H1 (cell line): ENCODE measurements at regions not wholly inside any gene's neighbourhood (a gene's known extent, or its start where the extent isn't known, plus 50 kb on each side); places are given as distances from the start of the nearest gene placed in this dataset.

Experiments
- CTCF ChIA-PET: fragments of 300-600 bp; sonication (Branson Sonifier 250); formaldehyde crosslinking; loops from one replicate; lab custom pipeline; 2021; ENCODE audit not compliant: partially characterized antibody; lab: Charles Lee
- POLR2A ChIA-PET: fragments of 300-600 bp; sonication (Branson Sonifier 250); formaldehyde crosslinking; loops from one replicate; lab custom pipeline; 2021; ENCODE audit warnings: inconsistent platforms; ENCODE audit not compliant: partially characterized antibody; lab: Charles Lee
- DNase-seq, 2 experiments: peaks; one replicate each; pipeline versions ENCODE4 v3.0.0 to v3.0.0-alpha.2; 2010 to 2022; ENCODE audit warnings: low spot score in 2 of 2, low read depth in 1 of 2, mixed read lengths in 1 of 2
- FAIRE-seq: peaks from 2 replicates; lab custom pipeline; 2011; peaks lifted over from hg19 to GRCh38; lab: Jason Lieb, UNC
- H2AFZ ChIP-seq: 2 replicates; pipeline ENCODE4 v1.8.1; 2012; ENCODE audit warnings: low read length, inconsistent platforms
- H2AK5ac ChIP-seq: 2 replicates; pipeline ENCODE4 v1.6.1; 2013; ENCODE audit warnings: low read depth, low read length
- H2BK120ac ChIP-seq: replicated peaks from 2 replicates; pipeline ENCODE3; 2013; ENCODE audit warnings: low read depth, low read length, inconsistent platforms
- H2BK12ac ChIP-seq: 2 replicates; pipeline ENCODE4 v1.6.1; 2013; ENCODE audit warnings: low read depth, low read length
- H2BK15ac ChIP-seq: 2 replicates; pipeline ENCODE4 v1.6.1; 2013; ENCODE audit warnings: low read length
- H2BK20ac ChIP-seq: 2 replicates; pipeline ENCODE4 v1.6.1; 2013; ENCODE audit warnings: low read length
- H2BK5ac ChIP-seq: 2 replicates; pipeline ENCODE4 v1.6.1; 2013; ENCODE audit warnings: low read depth, low read length
- H3K14ac ChIP-seq: 2 replicates; pipeline ENCODE4 v1.6.1; 2013; ENCODE audit warnings: inconsistent platforms; ENCODE audit not compliant: insufficient read length
- H3K18ac ChIP-seq: 2 replicates; pipeline ENCODE4 v1.6.1; 2013; ENCODE audit warnings: low read length; ENCODE audit errors: extremely low read depth
- H3K23ac ChIP-seq: 2 replicates; pipeline ENCODE4 v1.6.1; 2013; ENCODE audit warnings: inconsistent platforms; ENCODE audit not compliant: insufficient read length
- H3K23me2 ChIP-seq: 2 replicates; pipeline ENCODE4 v1.6.1; 2013; ENCODE audit warnings: low read depth, low read length
- H3K27ac ChIP-seq: 2 replicates; pipeline ENCODE4 v1.6.1; 2011; ENCODE audit warnings: low read depth, low read length, inconsistent platforms
- H3K27me3 ChIP-seq, 4 experiments: replicated peaks in 1 of 4; 1 replicate in 1 of 4; 2 replicates in 3 of 4; pipeline versions ENCODE4 v1.6.1 to v1.8.1; 2011 to 2013; ENCODE audit warnings: low read length in 3 of 4, mild to moderate bottlenecking in 3 of 4, inconsistent platforms in 2 of 4, mixed read lengths in 2 of 4, moderate library complexity in 1 of 4; ENCODE audit not compliant: control insufficient read depth in 3 of 4, insufficient read depth in 3 of 4; ENCODE audit errors: extremely low read depth in 1 of 4
- H3K36me3 ChIP-seq, 4 experiments: 2 replicates each; pipeline versions ENCODE4 v1.6.1 to v1.8.1; 2011 to 2013; ENCODE audit warnings: mild to moderate bottlenecking in 4 of 4, low read length in 3 of 4, moderate library complexity in 2 of 4, control low read depth in 1 of 4, inconsistent platforms in 1 of 4; ENCODE audit not compliant: insufficient read depth in 4 of 4, control insufficient read depth in 2 of 4
- H3K4ac ChIP-seq: replicated peaks from 2 replicates; pipeline ENCODE3; 2013; ENCODE audit warnings: low read length, low read depth, mixed read lengths, inconsistent platforms; ENCODE audit not compliant: insufficient read length
- H3K4me1 ChIP-seq, 4 experiments: replicated peaks in 1 of 4; 1 replicate in 1 of 4; 2 replicates in 3 of 4; pipeline versions ENCODE4 v1.6.1 to v1.8.1; 2011 to 2013; ENCODE audit warnings: low read length in 3 of 4, inconsistent platforms in 2 of 4, mixed read lengths in 1 of 4; ENCODE audit not compliant: insufficient read depth in 4 of 4, control insufficient read depth in 3 of 4
- H3K4me2 ChIP-seq, 2 experiments: 2 replicates each; pipeline versions ENCODE4 v1.6.1 to v1.8.1; 2011 to 2013; ENCODE audit warnings: low read depth in 2 of 2, low read length in 2 of 2, control low read depth in 1 of 2, inconsistent platforms in 1 of 2, mild to moderate bottlenecking in 1 of 2; ENCODE audit not compliant: insufficient read depth in 1 of 2
- H3K4me3 ChIP-seq, 4 experiments: fragments of 200-600, 300-600 bp in 1 of 4; sonication (generic), shearing (Covaris generic), sonication (Bioruptor Twin) in 1 of 4; 2 replicates each; pipeline versions ENCODE4 v1.5.1 to v1.8.1; 2011 to 2016; ENCODE audit warnings: low read length in 4 of 4, low read depth in 3 of 4, control low read depth in 2 of 4, inconsistent platforms in 2 of 4, mild to moderate bottlenecking in 2 of 4, mixed read lengths in 1 of 4, moderate library complexity in 1 of 4; ENCODE audit not compliant: insufficient read depth in 2 of 4; ENCODE audit errors: extremely low read depth in 1 of 4
- H3K56ac ChIP-seq: replicated peaks from 2 replicates; pipeline ENCODE3; 2013; ENCODE audit warnings: low read depth, mild to moderate bottlenecking, mixed read lengths, low read length, inconsistent platforms; ENCODE audit not compliant: insufficient read length
- H3K79me1 ChIP-seq: 2 replicates; pipeline ENCODE4 v1.6.1; 2013; ENCODE audit warnings: low read depth, low read length, control low read depth
- H3K79me2 ChIP-seq, 2 experiments: 2 replicates each; pipeline versions ENCODE4 v1.6.1 to v1.8.1; 2012 to 2013; ENCODE audit warnings: low read length in 2 of 2, mild to moderate bottlenecking in 2 of 2, inconsistent platforms in 1 of 2; ENCODE audit not compliant: insufficient read depth in 2 of 2, control insufficient read depth in 1 of 2
- H3K9ac ChIP-seq, 4 experiments: replicated peaks in 1 of 4; 1 replicate in 1 of 4; 2 replicates in 3 of 4; pipeline versions ENCODE4 v1.6.1 to v1.8.1; 2011 to 2013; ENCODE audit warnings: low read depth in 3 of 4, low read length in 3 of 4, control low read depth in 2 of 4, mild to moderate bottlenecking in 2 of 4, moderate library complexity in 2 of 4, inconsistent platforms in 1 of 4; ENCODE audit errors: extremely low read depth in 1 of 4
- H3K9me3 ChIP-seq, 2 experiments: 2 replicates each; pipeline versions ENCODE4 v1.6.1 to v1.8.1; 2012 to 2013; ENCODE audit warnings: mild to moderate bottlenecking in 2 of 2, moderate library complexity in 2 of 2, control low read depth in 1 of 2, inconsistent platforms in 1 of 2, low read depth in 1 of 2, low read length in 1 of 2, mixed read lengths in 1 of 2; ENCODE audit not compliant: insufficient read depth in 2 of 2
- H4K20me1 ChIP-seq, 2 experiments: replicated peaks in 1 of 2; 2 replicates each; pipeline versions ENCODE3 to v1.8.1; 2011 to 2013; ENCODE audit warnings: inconsistent platforms in 2 of 2, low read length in 2 of 2, mild to moderate bottlenecking in 1 of 2; ENCODE audit not compliant: insufficient read depth in 2 of 2, control insufficient read depth in 1 of 2
- H4K5ac ChIP-seq: 2 replicates; pipeline ENCODE4 v1.6.1; 2013; ENCODE audit warnings: low read length, low read depth, mixed read lengths, inconsistent platforms; ENCODE audit not compliant: insufficient read length
- H4K8ac ChIP-seq: 2 replicates; pipeline ENCODE4 v1.8.0; 2013; ENCODE audit warnings: mild to moderate bottlenecking, moderate library complexity, low read length, inconsistent platforms; ENCODE audit not compliant: insufficient read depth; ENCODE audit errors: extremely low read depth
- H4K91ac ChIP-seq: replicated peaks from 2 replicates; pipeline ENCODE3; 2013; ENCODE audit warnings: low read length, mixed read lengths, inconsistent platforms; ENCODE audit not compliant: insufficient read length
- ASH2L ChIP-seq: fragments of 200-600, 300-600 bp; sonication (generic); IDR thresholded peaks from one replicate; pipeline ENCODE4 v1.7.1; 2017; ENCODE audit warnings: low read length
- BCL11A ChIP-seq, 2 experiments: IDR thresholded peaks; one replicate each; pipeline ENCODE4 v1.6.1; 2011; ENCODE audit warnings: low read depth in 2 of 2, low read length in 2 of 2, mild to moderate bottlenecking in 2 of 2
- CHD2 ChIP-seq: IDR thresholded peaks from 2 replicates; pipeline ENCODE4 v1.6.1; 2012; ENCODE audit warnings: low read length, improper control_type of control experiment
- EGR1 ChIP-seq: IDR thresholded peaks from 2 replicates; pipeline ENCODE4 v1.6.1; 2011; ENCODE audit warnings: low read depth, low read length, borderline replicate concordance
- EZH2 ChIP-seq: fragments of 200-600 bp; sonication (generic); IDR thresholded peaks from 2 replicates; pipeline ENCODE4 v1.7.1; 2012; ENCODE audit warnings: low read depth, mild to moderate bottlenecking, moderate library complexity, low read length, inconsistent platforms; ENCODE audit not compliant: severe bottlenecking
- GABPA ChIP-seq: IDR thresholded peaks from 2 replicates; pipeline ENCODE4 v1.6.1; 2011; ENCODE audit warnings: mild to moderate bottlenecking, low read length, moderate library complexity, borderline replicate concordance; ENCODE audit not compliant: insufficient read depth
- JUND ChIP-seq: IDR thresholded peaks from 2 replicates; pipeline ENCODE4 v1.6.1; 2011; ENCODE audit warnings: mild to moderate bottlenecking, improper control_type of control experiment, low read length
- KDM4A ChIP-seq: IDR thresholded peaks from one replicate; pipeline ENCODE4 v1.7.1; 2012; ENCODE audit warnings: low read depth, mild to moderate bottlenecking, moderate library complexity, low read length, inconsistent platforms; ENCODE audit not compliant: severe bottlenecking
- SP4 ChIP-seq: IDR thresholded peaks from 2 replicates; pipeline ENCODE4 v1.6.1; 2012; ENCODE audit warnings: low read length, inconsistent platforms
- TBP ChIP-seq: IDR thresholded peaks from 2 replicates; pipeline ENCODE4 v1.6.1; 2011; ENCODE audit warnings: low read depth, low read length, improper control_type of control experiment

- H3K9me3 ChIP-seq = no peaks in the 10 kb centered on the region
- no peak overlapping the region for H2BK120ac ChIP-seq
- ChIA-PET CTCF (no interaction called here), POLR2A (no interaction called here)
- H3K27me3 ChIP-seq = no peaks in the 10 kb centered on the region
- no peak overlapping the region for H2BK12ac ChIP-seq
- H4K8ac ChIP-seq = no peak overlapping the region
- no peak overlapping the region for H3K18ac ChIP-seq
- no peak overlapping the region for H3K14ac ChIP-seq
- H3K4me3 ChIP-seq = no peak overlapping the region
- H2BK5ac ChIP-seq = no peak overlapping the region
- H4K5ac ChIP-seq = no peak overlapping the region
- TF ChIP-seq BCL11A (IDR thresholded peaks at IDR 0.05; ENCODE audit: low read depth in 2 of 2, low read length in 2 of 2) (no peak), TBP (no peak), KDM4A (no peak), SP4 (no peak), CHD2 (no peak), ASH2L (no peak), GABPA (no peak), EZH2 (no peak), EGR1 (no peak), JUND (no peak)
- H3K9ac ChIP-seq = no peak overlapping the region
- H2BK20ac ChIP-seq = no peak overlapping the region
- H3K4ac ChIP-seq = no peak overlapping the region
- FAIRE-seq (no peak), DNase-seq (no peak)
- no peak overlapping the region for H3K56ac ChIP-seq
- no peaks in the 10 kb centered on the region for H3K36me3 ChIP-seq
- H4K91ac ChIP-seq = no peak overlapping the region
- H3K4me2 ChIP-seq = no peak overlapping the region
- H3K27ac ChIP-seq = no peak overlapping the region
- no peak overlapping the region for H2AFZ ChIP-seq
- H3K79me1 ChIP-seq = no peaks in the 10 kb centered on the region
- H3K23ac ChIP-seq = no peak overlapping the region
- H3K79me2 ChIP-seq = no peaks in the 10 kb centered on the region
- peaks cover 0 to 4% (median 0%) of the 10 kb centered on the region in 4 experiments; a peak in 3 of 7 replicates for H3K4me1 ChIP-seq
- H2AK5ac ChIP-seq = no peak overlapping the region
- H2BK15ac ChIP-seq = no peak overlapping the region
- H3K23me2 ChIP-seq = no peaks in the 10 kb centered on the region
- no peaks in the 10 kb centered on the region for H4K20me1 ChIP-seq
Measured at GRCh38 chr2:77800410-77800809, 278.2 kb upstream of the LRRTM4 start.
